ENCODE measurements at regions not wholly inside any gene's neighbourhood (a gene's known extent, or its start where the extent isn't known, plus 50 kb on each side); places are given as distances from the start of the nearest gene placed in this dataset.

GRCh38 chr18:55821219-55821618, 233.2 kb upstream of the TCF4 start:
- TF ChIP-seq ASH2L (IDR thresholded peaks at IDR 0.05; ENCODE audit: low read length) (no peak), RAD21 (IDR thresholded peaks at IDR 0.05 in 1 of 2, conservative IDR thresholded peaks at IDR 0.05 in 1 of 2; ENCODE audit: low read depth in 2 of 2, low read length in 2 of 2) (no peak), POLR2A (IDR thresholded peaks at IDR 0.05; ENCODE audit: control extremely low read depth in 1 of 2, low read depth in 2 of 2, low read length in 2 of 2) (no peak), SP1 (IDR thresholded peaks at IDR 0.05; ENCODE audit: low read depth, low read length) (no peak)

Measured in H1 (cell line).